LNCAP (cell line): ENCODE measurements at regions not wholly inside any gene's neighbourhood (a gene's known extent, or its start where the extent isn't known, plus 50 kb on each side); places are given as distances from the start of the nearest gene placed in this dataset.

Experiments used
- TF ChIP-seq, protein P1 (sequence below): fragments of 450-650 bp; IDR thresholded peaks from 2 replicates; pipeline ENCODE4 v1.5.1; 2017; ENCODE audit warnings: mild to moderate bottlenecking

DNA sequence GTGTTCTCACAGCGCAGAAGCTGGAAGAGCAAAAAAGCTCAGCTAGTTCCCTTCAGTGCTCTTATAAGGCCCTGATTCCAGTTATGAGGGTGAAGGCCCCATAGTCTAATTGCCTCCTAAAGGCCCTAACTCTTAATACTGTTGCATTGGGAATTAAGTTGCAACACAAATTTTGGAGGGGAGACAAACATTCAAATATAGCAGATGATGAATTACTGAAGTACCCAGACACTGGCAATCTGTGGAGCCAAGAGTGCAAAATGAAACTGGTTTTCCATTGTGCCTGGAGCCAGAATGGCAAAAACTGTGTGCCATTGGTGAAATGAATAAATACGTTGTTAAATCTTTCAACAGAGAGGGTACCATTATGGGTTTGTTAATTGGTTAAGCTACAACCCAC lies 356.0 kb downstream of the PPARGC1A start:
- TF ChIP-seq, protein P1, sequence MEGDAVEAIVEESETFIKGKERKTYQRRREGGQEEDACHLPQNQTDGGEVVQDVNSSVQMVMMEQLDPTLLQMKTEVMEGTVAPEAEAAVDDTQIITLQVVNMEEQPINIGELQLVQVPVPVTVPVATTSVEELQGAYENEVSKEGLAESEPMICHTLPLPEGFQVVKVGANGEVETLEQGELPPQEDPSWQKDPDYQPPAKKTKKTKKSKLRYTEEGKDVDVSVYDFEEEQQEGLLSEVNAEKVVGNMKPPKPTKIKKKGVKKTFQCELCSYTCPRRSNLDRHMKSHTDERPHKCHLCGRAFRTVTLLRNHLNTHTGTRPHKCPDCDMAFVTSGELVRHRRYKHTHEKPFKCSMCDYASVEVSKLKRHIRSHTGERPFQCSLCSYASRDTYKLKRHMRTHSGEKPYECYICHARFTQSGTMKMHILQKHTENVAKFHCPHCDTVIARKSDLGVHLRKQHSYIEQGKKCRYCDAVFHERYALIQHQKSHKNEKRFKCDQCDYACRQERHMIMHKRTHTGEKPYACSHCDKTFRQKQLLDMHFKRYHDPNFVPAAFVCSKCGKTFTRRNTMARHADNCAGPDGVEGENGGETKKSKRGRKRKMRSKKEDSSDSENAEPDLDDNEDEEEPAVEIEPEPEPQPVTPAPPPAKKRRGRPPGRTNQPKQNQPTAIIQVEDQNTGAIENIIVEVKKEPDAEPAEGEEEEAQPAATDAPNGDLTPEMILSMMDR: no peak

DNA sequence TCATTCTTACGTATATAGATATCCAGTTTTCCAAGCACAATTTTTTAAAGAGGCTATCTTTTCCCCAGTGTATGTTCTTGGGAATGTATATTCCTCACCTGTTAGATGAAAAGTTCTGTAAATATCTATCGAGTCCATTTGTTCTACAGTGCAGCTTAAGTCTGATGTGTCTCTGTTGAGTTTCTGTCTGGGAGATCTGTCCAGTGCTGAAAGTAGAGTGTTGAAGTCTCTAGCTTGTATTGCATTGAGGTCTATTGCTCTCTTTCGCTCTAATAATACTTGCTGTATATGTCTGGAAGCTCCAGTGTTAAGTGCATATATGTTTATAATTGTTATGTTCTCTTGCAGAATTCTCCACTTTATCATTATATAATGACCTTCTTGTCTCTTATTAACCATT lies 373.1 kb downstream of the PPARGC1A start:
- TF ChIP-seq, protein P1: no peak

DNA sequence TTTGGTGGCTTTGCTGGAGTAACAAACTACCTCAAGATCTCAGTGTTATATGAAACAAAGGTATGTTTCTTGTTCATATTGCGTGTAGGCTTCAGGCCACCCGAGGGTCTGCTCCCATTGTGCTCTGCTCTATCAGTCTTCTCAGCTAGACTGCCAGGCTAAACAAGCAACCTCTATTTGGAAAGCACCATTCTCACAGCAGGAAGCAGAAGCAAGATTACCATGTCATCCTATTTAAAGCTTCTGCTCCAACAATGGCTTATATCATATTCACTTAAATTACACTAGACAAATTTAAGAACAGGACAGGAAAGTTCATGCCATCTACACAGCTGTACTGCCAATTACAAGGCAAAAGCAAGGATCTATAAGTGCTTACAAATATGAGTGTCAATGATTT lies 385.8 kb downstream of the PPARGC1A start:
- TF ChIP-seq, protein P1: no peak

DNA sequence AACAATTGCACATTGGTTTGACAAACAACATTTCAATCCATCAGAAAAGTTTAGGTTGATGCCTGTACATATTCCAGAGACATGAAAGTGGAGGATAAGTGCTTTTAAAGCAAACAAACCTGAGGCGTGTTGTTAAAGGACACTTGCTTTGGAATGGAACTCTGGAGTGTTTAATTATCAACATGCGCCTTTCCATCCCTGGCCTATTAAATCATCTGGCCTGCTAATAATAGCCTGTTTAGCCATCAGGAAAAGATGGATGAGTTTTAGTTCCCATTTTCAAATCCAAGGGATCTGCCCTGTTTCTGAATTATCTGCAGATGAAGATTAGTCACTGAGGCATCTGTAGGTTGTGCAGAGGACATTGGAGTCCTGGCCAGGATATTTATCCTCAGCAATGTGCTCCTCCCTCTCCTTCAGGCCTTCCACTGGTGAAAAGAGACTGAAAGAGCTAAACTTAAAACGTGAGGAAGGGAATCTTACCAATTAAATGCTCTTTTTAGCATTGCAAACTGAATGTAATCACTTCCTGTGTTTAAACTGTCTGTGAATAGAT lies 388.9 kb downstream of the PPARGC1A start:
- TF ChIP-seq, protein P1: no peak

DNA sequence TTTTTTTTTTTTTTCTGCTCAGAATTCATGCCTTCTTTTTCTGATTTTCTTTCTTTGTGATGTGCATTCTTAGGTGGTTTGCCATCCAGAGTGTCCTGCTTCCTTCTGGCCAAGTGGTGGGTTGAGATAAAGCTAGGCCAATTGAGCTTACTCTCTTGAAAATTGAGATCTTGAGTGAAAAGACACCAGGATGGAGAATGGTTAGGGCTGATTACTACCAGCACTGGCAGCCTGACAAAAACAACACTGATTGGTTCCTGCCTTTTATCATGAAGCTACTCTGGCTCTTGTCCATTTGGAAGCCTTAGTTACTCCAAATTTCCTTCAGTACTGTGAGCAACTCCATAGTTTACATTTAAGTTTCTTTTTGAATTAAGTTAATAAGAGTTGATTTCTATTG lies 404.0 kb downstream of the PPARGC1A start:
- TF ChIP-seq, protein P1: no peak

DNA sequence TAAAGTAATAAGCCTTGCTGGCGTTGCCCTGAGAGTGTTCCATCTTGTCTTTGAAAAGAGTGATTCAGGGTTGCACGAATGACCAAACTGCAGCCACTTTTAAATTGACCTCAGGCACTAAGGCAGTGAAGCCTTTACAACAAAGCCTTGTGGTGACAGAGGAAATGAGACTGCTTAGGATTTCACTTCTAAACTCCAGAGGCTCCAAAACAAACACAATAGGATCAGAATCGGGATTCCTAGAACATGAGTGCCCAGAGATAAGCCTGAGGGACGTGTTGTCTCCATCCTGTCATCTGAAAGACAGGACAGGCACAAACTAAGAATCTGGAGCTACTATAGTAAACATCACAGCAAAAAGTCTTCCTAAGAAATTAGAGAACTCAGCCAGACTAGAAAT lies 405.2 kb downstream of the PPARGC1A start:
- TF ChIP-seq, protein P1: no peak

DNA sequence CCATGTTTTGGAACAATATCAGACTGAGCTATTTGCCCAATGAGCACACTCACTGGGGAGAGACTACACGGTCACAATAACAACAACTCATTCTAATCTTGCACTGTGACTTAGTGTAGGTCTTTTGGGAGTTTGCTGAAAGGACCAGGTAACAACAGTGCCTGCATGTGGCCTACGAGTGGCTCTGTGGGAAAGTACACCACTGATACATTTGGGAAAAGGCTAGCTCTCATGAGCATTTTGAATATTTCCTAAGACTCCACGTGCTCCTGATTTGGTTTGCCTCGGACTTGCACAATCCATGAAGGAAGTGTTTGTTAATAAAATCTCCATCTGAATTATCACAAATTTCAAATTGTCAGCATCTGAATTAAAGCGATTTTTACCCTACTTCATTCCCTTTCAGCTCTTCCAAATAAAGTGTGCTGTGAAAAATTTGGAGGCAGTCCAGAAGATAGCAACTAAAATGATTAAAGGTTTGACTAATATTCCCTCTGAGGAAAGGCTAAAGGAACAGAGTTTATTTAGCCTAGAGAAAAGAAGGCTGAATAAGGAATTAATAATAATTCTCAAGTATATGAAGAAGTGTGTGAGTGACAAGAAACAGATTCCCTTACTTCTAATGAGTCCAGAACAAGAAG lies 406.4 kb downstream of the PPARGC1A start:
- TF ChIP-seq, protein P1: no peak

DNA sequence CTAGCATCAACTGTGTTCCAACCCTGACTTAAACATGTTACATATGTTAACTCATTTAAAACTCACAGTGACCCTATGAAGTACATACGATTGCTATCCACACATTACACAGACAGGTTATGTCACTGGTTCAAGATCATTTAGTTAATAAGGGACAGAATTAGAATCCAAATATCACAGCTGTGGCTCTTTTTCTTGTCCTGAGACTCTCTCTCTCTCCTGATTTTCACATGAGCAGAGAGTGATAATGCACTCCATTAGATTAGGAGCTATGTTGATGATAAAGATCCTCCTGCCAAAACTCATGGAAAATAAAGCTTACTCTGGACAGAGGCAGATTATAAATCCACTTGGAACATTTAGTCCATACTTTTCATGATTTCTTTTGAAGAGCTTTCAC lies 408.3 kb downstream of the PPARGC1A start:
- TF ChIP-seq, protein P1: no peak
